ENCODE measurements at regions not wholly inside any gene's neighbourhood (a gene's known extent, or its start where the extent isn't known, plus 50 kb on each side); places are given as distances from the start of the nearest gene placed in this dataset.

DNA sequence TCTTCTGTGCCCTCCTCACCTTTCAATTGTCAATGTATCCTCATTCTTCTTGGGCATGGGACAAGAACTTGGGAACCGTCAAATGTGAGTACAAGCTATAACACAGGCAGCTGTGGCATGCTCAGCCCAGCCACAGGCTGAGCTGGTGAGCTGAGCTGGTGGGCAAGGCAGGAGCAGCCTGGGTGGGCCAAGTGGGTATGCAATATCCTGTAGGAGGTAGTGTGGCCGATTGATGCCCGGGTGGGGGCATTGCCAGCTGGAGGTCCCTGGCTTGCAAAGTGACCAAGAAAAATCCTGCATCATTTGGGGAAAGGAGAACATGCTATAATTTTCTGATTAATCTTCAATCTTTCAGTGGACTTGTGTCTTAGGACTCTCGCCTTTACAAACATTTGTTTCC is 507.2 kb upstream of the SLC10A2 start:
- DNase-seq (ENCODE audit: low spot score in 2 of 2), result no peak
- 93% methylated on average over 4 of the region's 4 CpGs for WGBS, 2 donors
- TF ChIP-seq POLR2A (IDR thresholded peaks at IDR 0.05), result no peak
- TF ChIP-seq, protein P1, sequence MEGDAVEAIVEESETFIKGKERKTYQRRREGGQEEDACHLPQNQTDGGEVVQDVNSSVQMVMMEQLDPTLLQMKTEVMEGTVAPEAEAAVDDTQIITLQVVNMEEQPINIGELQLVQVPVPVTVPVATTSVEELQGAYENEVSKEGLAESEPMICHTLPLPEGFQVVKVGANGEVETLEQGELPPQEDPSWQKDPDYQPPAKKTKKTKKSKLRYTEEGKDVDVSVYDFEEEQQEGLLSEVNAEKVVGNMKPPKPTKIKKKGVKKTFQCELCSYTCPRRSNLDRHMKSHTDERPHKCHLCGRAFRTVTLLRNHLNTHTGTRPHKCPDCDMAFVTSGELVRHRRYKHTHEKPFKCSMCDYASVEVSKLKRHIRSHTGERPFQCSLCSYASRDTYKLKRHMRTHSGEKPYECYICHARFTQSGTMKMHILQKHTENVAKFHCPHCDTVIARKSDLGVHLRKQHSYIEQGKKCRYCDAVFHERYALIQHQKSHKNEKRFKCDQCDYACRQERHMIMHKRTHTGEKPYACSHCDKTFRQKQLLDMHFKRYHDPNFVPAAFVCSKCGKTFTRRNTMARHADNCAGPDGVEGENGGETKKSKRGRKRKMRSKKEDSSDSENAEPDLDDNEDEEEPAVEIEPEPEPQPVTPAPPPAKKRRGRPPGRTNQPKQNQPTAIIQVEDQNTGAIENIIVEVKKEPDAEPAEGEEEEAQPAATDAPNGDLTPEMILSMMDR (IDR thresholded peaks at IDR 0.05), result no peak
- intact Hi-C loops (cut with DNase I; ENCODE audit: low total_unique reads), result no loop called here
- no peak overlapping the region for H3K4me3 ChIP-seq (ENCODE audit: low read depth, poor library complexity, severe bottlenecking)

DNA sequence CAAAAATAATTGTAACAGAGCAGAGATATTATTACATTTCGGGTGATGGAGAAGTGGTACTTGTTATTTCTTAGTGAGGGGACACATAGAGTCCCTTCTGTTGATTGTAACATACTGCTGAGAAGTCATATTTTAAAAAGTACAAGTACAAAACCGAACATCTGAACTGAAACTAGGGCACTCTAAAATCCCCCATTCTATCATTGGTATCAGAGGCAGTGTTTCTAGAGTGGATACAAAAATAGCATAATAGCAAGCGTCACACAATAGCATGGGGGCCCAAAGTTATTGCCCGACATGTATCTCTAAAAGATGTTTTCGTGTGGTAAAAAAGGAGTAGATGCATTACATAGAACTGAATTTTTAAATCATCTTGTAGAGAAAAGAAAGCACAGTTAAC is 502.1 kb upstream of the SLC10A2 start:
- H3K4me3 ChIP-seq (ENCODE audit: low read depth, poor library complexity, severe bottlenecking), result no peak overlapping the region
- intact Hi-C loops (cut with DNase I; ENCODE audit: low total_unique reads), result no loop called here
- no peak for TF ChIP-seq POLR2A (IDR thresholded peaks at IDR 0.05)
- TF ChIP-seq, protein P1 (IDR thresholded peaks at IDR 0.05), result no peak
- WGBS, 2 donors, result 80 to 85% methylated on average over 5 of the region's 5 CpGs
- DNase-seq (ENCODE audit: low spot score in 2 of 2), result no peak

GRCh38 chr13:103557878-103558277 is 491.7 kb upstream of the SLC10A2 start:
- H3K4me3 ChIP-seq (ENCODE audit: low read depth, poor library complexity, severe bottlenecking), result no peak overlapping the region
- TF ChIP-seq, protein P1 (IDR thresholded peaks at IDR 0.05), result no peak
- TF ChIP-seq POLR2A (IDR thresholded peaks at IDR 0.05), result no peak
- no peak for DNase-seq (ENCODE audit: low spot score in 2 of 2)
- intact Hi-C loops (cut with DNase I; ENCODE audit: low total_unique reads), result no loop called here
- 36 to 37% methylated on average over 2 of the region's 2 CpGs for WGBS, 2 donors

- WGBS, 2 donors, result 65 to 74% methylated on average over 2 of the region's 2 CpGs
- intact Hi-C loops (cut with DNase I; ENCODE audit: low total_unique reads), result no loop called here
These were observed 490.5 kb upstream of the SLC10A2 start for GRCh38 chr13:103556681-103557080.

DNA sequence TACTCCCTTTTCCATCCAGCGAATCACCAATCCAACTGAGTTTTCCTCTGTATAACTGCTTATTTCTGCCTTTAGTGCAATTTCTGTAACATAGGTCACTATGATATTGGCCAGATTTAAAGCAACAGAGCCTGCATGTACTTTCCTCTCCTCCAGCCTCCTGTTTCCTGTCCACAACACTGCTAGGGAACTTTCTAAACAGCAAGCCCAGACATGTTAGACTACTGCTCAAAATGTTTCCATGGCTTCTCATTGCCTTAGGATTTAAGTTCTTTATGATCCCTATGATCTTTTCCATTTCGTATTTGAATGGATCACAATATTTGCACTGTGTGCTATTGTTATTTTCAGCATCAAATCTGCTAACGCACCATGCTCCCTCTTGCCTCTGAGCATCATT is 481.7 kb upstream of the SLC10A2 start:
- DNase-seq (ENCODE audit: low spot score in 2 of 2), result no peak
- no peak overlapping the region for H3K4me3 ChIP-seq (ENCODE audit: low read depth, poor library complexity, severe bottlenecking)
- no peak for TF ChIP-seq POLR2A (IDR thresholded peaks at IDR 0.05)
- TF ChIP-seq, protein P1 (IDR thresholded peaks at IDR 0.05), result no peak
- 55 to 57% methylated on average over 3 of the region's 3 CpGs for WGBS, 2 donors
- intact Hi-C loops (cut with DNase I; ENCODE audit: low total_unique reads), result no loop called here

More at GRCh38 chr13:103556681-103557080, 490.5 kb upstream of the SLC10A2 start:
- H3K4me3 ChIP-seq (ENCODE audit: low read depth, poor library complexity, severe bottlenecking), result no peak overlapping the region
- no peak for TF ChIP-seq POLR2A (IDR thresholded peaks at IDR 0.05)
- TF ChIP-seq, protein P1 (IDR thresholded peaks at IDR 0.05), result no peak
- no peak for DNase-seq (ENCODE audit: low spot score in 2 of 2)

GRCh38 chr13:103546271-103546670 is 480.1 kb upstream of the SLC10A2 start:
- TF ChIP-seq, protein P1 (IDR thresholded peaks at IDR 0.05), result no peak
- no peak for TF ChIP-seq POLR2A (IDR thresholded peaks at IDR 0.05)
- WGBS, 2 donors, result 73 to 75% methylated on average over 1 of the region's 1 CpG
- intact Hi-C loops (cut with DNase I; ENCODE audit: low total_unique reads), result no loop called here
- no peak for DNase-seq (ENCODE audit: low spot score in 2 of 2)
- H3K4me3 ChIP-seq (ENCODE audit: low read depth, poor library complexity, severe bottlenecking), result no peak overlapping the region

Measured in lower leg skin (tissue), 4 donors.